Dermis microvascular lymphatic vessel endothelial cell (primary cell): ENCODE measurements at regions not wholly inside any gene's neighbourhood (a gene's known extent, or its start where the extent isn't known, plus 50 kb on each side); places are given as distances from the start of the nearest gene placed in this dataset.

ENCODE experiments used
- DNase-seq, 2 donors: peaks; one replicate each; pipeline versions ENCODE4 v3.0.0 to v3.0.0-alpha.2; 2010; ENCODE audit warnings: low read depth in 2 of 2

DNA sequence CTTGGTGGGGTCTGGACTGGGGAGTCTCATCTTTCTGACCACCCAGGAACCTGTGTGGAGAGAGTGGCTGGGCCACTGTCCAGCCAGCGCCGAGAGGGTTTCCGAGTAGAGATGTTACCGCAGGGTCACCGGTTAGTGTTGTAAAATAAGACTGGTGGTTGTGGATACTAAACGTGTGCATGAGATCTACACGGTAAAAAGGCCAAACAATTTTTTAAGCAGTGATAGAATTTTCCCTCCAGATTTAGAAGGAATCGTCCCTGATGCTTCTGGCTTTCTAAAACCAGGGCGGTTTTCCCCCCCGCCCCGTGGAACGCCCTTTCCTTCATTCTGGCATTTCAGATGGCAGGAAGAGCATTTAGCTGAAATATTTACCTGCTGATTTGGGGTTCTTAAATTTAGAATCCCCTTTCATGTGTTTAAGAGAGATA lies 72.6 kb upstream of the PPARA start:
- DNase-seq: peak in 1 of 2 donors; percentile 37

GRCh38 chr22:46078241-46079092 lies 71.9 kb upstream of the PPARA start:
- DNase-seq: peak in 1 of 2 donors; percentile 81

- peak in 1 of 2 donors; percentile 30 for DNase-seq
These were observed 71.0 kb upstream of the PPARA start for GRCh38 chr22:46079093-46079860.

- DNase-seq: peak in 1 of 2 donors; percentile 86
These were observed 70.2 kb upstream of the PPARA start for GRCh38 chr22:46079861-46080821.

DNA sequence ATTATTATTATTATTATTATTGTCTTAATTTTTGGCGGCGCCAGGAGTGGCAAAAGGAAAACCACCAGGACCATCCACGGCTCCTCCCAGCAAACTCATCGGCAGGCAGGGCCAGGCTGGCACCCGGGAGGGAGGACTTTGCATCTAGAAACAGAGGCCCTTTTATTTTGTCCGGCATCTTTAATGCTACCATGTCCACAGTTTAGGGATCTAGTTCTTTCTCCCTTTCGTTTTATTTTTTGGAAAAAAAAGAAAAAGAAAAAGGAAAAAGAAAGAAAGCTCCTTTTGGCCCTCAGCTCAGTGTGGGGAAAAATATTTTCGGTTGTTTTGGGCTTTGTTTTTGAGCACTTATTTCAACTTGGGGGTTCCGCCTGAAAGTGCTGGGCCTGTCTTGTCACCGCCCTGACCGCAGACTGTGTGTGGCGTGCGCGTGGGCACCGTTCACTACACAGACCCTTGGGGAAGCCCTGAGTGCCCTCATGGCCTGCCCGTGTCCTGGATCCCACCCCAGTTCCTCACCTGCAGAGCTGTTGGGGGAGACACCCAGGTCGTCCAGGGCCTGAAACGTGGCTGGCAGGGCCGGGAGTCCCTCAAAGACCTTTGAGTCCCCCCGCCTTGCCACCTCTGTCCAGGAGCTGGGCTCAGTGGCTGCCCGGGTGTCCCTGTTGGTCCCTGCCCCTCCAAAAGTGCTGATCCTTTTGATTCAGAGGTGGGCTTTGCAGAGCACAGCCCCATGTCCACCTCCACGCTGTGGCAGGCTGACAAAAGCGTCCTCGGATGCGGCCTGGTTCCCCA lies 69.1 kb upstream of the PPARA start:
- DNase-seq: peak in 1 of 2 donors; percentile 31

GRCh38 chr22:46081831-46082210 lies 68.5 kb upstream of the PPARA start:
- DNase-seq: no peak

GRCh38 chr22:46082633-46083032 lies 67.7 kb upstream of the PPARA start:
- no peak for DNase-seq

DNA sequence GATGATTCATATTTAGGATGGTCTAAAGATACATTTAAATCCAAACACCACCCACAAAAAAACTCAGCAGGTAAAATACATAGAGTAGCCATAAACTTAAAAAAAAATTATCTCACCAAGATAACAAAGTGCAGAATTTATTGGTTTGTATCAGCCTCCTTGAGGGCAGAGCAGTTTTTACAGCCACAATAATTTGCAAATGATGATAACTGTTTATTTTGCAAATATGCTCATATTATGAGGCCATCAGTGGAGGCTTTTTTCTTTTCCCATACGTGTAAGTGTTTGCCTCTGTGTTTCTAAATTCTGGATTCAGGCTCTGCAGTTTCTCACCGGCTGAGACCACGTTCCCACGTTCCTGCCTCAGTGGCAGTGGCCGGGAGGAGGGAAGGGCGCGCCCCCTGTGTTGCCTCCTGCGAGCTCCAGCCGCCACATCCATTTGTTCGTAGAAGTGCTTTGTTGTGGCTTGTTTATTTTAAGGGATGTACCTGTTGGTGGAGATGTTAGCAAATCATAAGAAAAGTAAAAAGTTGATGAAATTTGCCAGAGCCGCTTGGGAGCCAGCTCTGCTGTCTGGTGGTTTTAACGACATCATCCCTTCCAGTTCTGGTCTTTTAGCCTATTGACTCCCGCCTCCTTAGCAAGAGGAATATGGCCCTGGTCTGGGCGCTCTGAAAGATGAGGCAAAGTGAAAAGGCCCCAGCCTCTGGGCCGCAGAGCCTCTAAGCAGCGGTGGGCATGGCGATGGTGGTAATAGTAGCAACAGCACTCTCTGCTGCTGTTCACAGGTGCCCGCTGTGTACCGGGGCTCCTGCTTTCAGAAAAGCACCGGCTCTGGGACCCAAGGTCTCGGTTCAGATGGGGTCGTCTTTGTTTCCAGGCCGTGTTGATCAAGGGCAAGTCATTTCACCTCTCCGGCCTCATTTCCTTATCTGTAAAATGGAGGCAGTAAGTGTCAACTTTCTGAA lies 66.7 kb upstream of the PPARA start:
- no peak for DNase-seq

DNA sequence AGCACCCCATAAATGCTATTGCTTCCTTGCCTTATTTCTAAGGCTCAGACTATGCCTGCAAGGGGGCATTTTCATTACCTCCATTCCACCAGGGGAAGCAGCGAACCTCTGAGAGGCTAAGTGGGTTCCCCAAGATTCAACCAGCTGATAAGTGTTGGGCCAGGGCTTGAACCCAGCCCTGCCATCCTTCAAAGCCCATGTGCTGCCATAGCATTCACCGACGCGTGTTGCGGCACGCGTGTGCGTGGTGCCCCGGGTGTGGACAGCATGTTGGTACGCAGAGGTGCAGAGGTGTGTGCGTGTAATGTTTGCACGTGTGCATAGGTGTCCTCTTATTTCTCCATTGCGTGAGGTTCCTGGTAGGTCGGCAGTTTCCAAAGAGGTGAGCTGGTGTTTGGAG lies 66.0 kb upstream of the PPARA start:
- no peak for DNase-seq

- peak in 1 of 2 donors; percentile 91 for DNase-seq
These were observed 65.1 kb upstream of the PPARA start for GRCh38 chr22:46084943-46085827.

DNA sequence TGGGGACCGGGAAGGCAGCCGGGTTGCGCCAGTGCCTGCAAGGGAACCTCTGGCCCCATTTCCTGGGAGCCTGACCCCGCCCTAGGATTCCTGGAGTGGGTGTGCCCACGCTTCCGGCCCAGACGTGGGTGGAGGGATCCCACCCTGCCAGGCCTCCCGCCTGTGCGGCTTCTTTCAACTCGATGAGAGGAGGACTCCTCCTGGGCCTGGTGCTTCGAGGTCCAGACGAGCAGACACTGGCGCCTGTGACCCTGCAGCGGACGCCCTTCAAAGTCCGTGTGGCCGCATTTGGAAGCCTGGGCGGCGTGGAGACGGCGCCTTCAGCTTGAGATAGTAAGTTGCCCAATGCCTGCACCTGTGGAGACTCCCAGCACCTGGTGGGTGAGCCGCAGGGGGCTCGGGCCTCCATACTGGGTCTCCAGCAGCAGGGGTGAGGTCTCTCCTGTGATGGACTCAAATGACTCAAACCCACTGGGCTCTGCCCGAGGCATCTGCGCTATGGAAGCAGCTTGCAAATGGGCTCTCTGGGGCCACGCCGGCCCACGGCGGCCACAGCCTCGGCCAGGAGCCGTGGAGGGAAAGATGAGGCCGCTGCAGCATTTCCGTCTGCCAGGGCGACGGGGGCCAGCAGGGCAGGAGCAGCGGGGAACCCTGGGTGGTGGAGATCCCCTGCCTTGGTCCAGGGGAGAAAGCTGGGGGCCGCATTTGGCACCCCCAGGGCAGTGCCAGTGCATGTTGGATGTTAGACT lies 64.3 kb upstream of the PPARA start:
- DNase-seq: no peak

- DNase-seq: peak in 1 of 2 donors; percentile 41
These were observed 63.6 kb upstream of the PPARA start for GRCh38 chr22:46086577-46087335.

DNA sequence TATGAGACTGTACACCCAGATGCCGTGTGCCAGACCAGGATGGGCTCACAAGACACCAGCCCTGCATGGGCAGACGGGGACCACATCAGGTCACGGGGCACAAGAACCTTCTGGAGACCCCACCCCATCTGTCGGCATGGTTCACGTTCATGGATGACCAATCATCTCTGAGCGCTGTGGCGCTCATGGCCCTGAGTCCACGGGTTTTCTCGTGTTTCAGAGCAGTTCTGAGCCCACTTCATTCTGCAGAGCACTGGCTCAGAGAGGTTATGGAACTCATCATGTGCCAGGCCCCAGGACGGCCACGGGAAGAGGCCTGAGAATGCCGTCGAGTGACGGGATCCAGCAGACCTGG lies 63.0 kb upstream of the PPARA start:
- DNase-seq: no peak

DNA sequence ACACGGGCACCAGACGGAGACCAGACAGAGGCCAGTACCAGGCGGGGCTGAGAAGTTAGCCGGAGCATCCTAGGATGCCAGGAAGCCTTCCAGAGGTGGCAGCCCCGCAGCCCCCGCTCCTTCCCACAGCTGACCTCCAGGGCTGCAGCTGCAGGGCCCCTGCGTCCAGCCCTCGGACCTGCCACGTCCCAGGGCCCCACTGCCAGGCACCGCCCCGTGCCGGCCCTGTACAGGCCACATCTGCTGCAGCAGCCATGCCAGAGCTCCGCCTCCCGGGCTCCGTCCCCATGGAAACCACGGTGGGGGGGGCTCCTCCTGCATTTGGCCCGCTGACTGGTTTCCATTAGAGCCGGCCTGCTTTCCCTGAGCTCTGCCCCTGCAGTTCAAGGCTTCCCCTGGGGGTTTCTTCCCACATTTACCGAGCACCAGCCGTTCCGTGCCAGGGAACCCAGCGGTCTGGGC lies 62.5 kb upstream of the PPARA start:
- DNase-seq: peak; percentile 78 to 93

GRCh38 chr22:46088541-46089311 lies 61.6 kb upstream of the PPARA start:
- DNase-seq: peak; percentile 82 to 90

- DNase-seq: no peak
These were observed 60.8 kb upstream of the PPARA start for GRCh38 chr22:46089426-46090035.
